BJ (cell line): ENCODE measurements at regions not wholly inside any gene's neighbourhood (a gene's known extent, or its start where the extent isn't known, plus 50 kb on each side); places are given as distances from the start of the nearest gene placed in this dataset.

Source experiments
- CTCF ChIA-PET: fragments of 350-600 bp; formaldehyde crosslinking; extraction: SDS; loops from one replicate; lab custom pipeline; 2021; ENCODE audit warnings: antibody characterized with exemption, inconsistent platforms; lab: Yijun Ruan, JAX
- POLR2A ChIA-PET: fragments of 300-600 bp; sonication (Branson Sonifier 250); formaldehyde crosslinking; extraction: SDS; loops from one replicate; lab custom pipeline; 2021; ENCODE audit warnings: antibody characterized with exemption; lab: Charles Lee
- DNase-seq: peaks from one replicate; pipeline ENCODE4 v3.0.0-alpha.2; 2011; ENCODE audit warnings: low read depth
- H3K27me3 ChIP-seq: 2 replicates; pipeline ENCODE4 v1.6.0; 2011; ENCODE audit warnings: low read length; ENCODE audit not compliant: control insufficient read depth, insufficient read depth
- H3K36me3 ChIP-seq: 2 replicates; pipeline ENCODE4 v1.5.1; 2011; ENCODE audit warnings: low read length; ENCODE audit not compliant: control insufficient read depth, insufficient read depth
- H3K4me3 ChIP-seq: 2 replicates; pipeline ENCODE4 v1.5.1; 2011; ENCODE audit warnings: low read depth, mild to moderate bottlenecking, control low read depth, low read length
- CTCF ChIP-seq: IDR thresholded peaks from 2 replicates; pipeline ENCODE4 v1.5.1; 2011; ENCODE audit warnings: low read depth, mild to moderate bottlenecking, control low read depth, inconsistent platforms, low read length, moderate library complexity; ENCODE audit not compliant: insufficient read depth

DNA sequence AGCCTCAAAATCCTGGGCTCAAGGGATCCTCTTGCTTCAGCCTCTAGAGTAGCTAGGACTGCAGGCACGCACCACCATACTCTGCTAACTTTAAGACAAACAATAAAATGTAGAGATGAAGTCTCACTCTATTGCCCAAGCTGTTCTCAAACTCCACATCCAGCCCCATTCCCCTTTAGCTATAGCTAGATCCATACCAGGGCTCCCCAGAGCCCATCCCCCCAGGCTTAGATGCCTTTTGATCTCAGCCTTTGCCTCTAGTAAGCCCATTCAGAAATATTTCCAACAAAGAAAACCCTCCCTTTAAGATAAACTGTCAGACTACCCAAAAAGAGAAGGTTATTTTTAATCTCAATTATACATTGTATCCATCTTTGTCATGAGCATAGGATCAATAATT is 325.4 kb downstream of the CHRM3 start:
- TF ChIP-seq CTCF, result no peak
- CTCF ChIA-PET, result no interaction called here
- POLR2A ChIA-PET, result no interaction called here

DNA sequence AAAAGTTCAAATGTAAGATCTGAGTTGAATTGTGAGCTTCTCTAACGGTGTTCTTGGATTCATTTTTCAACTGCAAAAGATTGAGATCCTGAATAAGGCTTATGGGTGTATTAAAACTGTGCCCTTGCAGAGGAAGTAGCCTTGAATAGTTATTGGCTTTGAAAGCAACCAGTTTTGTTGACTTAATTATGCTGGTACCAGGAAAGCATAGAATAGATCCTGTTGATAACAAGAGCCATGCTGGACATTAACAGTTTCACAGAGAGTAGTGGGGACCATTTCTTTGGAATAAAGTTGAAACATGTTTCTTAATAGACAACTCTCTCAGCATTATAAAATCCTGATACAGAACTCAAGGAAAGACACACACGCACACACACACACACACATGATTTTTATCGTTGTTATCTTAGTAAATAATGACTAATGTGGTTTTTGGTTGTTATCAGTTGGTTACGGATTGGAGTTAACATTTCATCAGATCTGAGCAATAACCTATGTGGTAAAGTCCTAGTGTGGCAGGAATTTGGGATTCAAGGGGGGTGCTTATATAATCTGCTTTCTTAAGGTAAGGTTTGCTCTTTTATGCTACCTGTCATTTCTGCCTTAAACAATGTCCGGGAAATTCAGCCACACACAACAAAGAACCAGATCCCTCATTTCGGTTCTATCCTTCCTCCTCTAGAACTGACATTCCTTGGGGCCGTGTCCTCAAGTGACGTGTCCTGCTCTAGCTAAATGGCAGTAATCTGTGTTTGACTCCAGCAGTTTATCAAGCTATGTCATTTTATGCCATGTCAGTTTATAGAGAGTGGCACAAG is 330.9 kb downstream of the CHRM3 start:
- Histone ChIP-seq H3K4me3 (no peak overlapping the region), H3K27me3 (no peaks in the 10 kb centered on the region), H3K36me3 (no peaks in the 10 kb centered on the region)
- no peak for TF ChIP-seq CTCF
- ChIA-PET CTCF (no interaction called here), POLR2A (no interaction called here)
- DNase-seq, result no peak

More for the DNA sequence above, 325.4 kb downstream of the CHRM3 start:
- Histone ChIP-seq H3K36me3 (no peaks in the 10 kb centered on the region), H3K27me3 (no peaks in the 10 kb centered on the region), H3K4me3 (no peak overlapping the region)
- no peak for DNase-seq

DNA sequence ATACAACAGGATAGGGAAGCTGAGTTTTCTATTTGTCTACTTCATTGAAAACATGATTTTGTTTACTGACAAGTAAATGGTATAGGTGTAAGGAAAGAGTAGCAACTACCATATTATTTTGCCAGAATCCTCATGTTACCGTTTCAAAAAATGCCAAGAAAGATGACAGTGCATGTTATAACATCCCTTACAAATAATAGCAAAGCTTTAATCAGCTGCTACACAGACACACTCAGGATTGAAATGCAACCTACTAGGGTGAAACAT is 331.5 kb downstream of the CHRM3 start:
- H3K27me3 ChIP-seq, result no peaks in the 10 kb centered on the region
- DNase-seq, result no peak
- H3K4me3 ChIP-seq, result no peak overlapping the region
- ChIA-PET CTCF (no interaction called here), POLR2A (no interaction called here)
- H3K36me3 ChIP-seq, result no peaks in the 10 kb centered on the region
- TF ChIP-seq CTCF, result no peak

- ChIA-PET POLR2A (no interaction called here), CTCF (no interaction called here)
- H3K36me3 ChIP-seq, result no peaks in the 10 kb centered on the region
- H3K4me3 ChIP-seq, result no peak overlapping the region
- TF ChIP-seq CTCF, result no peak
- H3K27me3 ChIP-seq, result no peaks in the 10 kb centered on the region
- no peak for DNase-seq
Measured at GRCh38 chr1:239718571-239718970, 332.2 kb downstream of the CHRM3 start.

DNA sequence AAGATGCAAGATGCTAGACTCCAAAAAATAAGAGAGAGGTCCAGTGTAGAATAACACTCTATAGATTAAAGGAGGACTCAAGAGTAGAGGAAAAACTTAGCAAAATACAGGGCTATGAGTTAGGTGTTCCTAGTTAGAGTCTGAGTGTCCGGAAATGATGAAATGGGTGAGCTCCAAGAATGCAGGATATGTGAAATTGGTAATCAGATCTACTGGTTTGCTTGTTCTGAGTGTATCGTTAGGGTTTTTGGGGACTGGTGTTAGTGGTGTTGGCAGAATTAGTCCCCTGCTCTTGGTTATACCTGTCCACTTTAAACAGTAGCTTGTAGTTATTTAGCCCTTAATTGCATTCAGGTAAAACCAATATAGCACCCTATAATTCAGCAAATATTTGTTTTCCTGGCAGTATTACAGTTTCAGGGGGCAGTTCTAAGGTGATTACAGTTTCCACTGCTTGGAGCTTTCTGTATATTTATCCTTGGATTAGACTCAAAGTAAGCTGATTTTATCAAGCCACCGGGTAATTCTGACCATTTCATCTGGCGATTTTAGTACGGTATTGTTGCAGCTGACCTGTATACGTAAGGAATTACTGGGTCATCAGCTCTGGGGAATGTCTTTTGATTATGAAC is 332.7 kb downstream of the CHRM3 start:
- no peaks in the 10 kb centered on the region for H3K36me3 ChIP-seq
- CTCF ChIA-PET, result no interaction called here
- no peaks in the 10 kb centered on the region for H3K27me3 ChIP-seq
- H3K4me3 ChIP-seq, result no peak overlapping the region
- DNase-seq, result no peak
- no peak for TF ChIP-seq CTCF
- POLR2A ChIA-PET, result no interaction called here
